GM19328 (cell line): ENCODE measurements at regions not wholly inside any gene's neighbourhood (a gene's known extent, or its start where the extent isn't known, plus 50 kb on each side); places are given as distances from the start of the nearest gene placed in this dataset.

Experiments
- ATAC-seq: cut with Tn5 transposase; IDR thresholded peaks from one replicate; pipeline ENCODE4 v1.9.1; 2021; ENCODE audit warnings: mild to moderate bottlenecking, moderate library complexity; ENCODE audit not compliant: unreplicated experiment

GRCh38 chr12:63266988-63267387 lies 116.0 kb upstream of the AVPR1A start:
- ATAC-seq, result no peak

- ATAC-seq, result no peak
Observed at GRCh38 chr12:63264629-63265028, 113.6 kb upstream of the AVPR1A start.

- ATAC-seq, result no peak
Observed at GRCh38 chr12:63250486-63250885, 99.5 kb upstream of the AVPR1A start.

- ATAC-seq, result no peak
Observed at GRCh38 chr12:63238892-63239291, 87.9 kb upstream of the AVPR1A start.

- no peak for ATAC-seq
Observed at GRCh38 chr12:63232896-63233295, 81.9 kb upstream of the AVPR1A start.

- no peak for ATAC-seq
Observed at GRCh38 chr12:63228853-63229252, 77.9 kb upstream of the AVPR1A start.

GRCh38 chr12:63226792-63227463 lies 75.9 kb upstream of the AVPR1A start:
- ATAC-seq, result no peak

- ATAC-seq, result no peak
Observed at GRCh38 chr12:63224396-63224795, 73.4 kb upstream of the AVPR1A start.

- no peak for ATAC-seq
Observed at GRCh38 chr12:63223128-63223527, 72.1 kb upstream of the AVPR1A start.

- no peak for ATAC-seq
Observed at GRCh38 chr12:63222582-63222981, 71.6 kb upstream of the AVPR1A start.

GRCh38 chr12:63220921-63221320 lies 69.9 kb upstream of the AVPR1A start:
- ATAC-seq, result no peak

- ATAC-seq, result no peak
Observed at GRCh38 chr12:63212316-63212715, 61.3 kb upstream of the AVPR1A start.

- ATAC-seq, result no peak
Observed at GRCh38 chr12:63208956-63209355, 58.0 kb upstream of the AVPR1A start.

- no peak for ATAC-seq
Observed at GRCh38 chr12:63206909-63207308, 55.9 kb upstream of the AVPR1A start.

GRCh38 chr12:63206494-63206893 lies 55.5 kb upstream of the AVPR1A start:
- ATAC-seq, result no peak
